Glutamatergic neuron (in vitro differentiated cells): ENCODE measurements at regions not wholly inside any gene's neighbourhood (a gene's known extent, or its start where the extent isn't known, plus 50 kb on each side); places are given as distances from the start of the nearest gene placed in this dataset.

Source experiments
- DNase-seq: peaks from one replicate; pipeline ENCODE4 v3.0.0; 2022
- H3K27ac Mint-ChIP-seq: one replicate; pipeline ENCODE4 v1.8.0; 2020; ENCODE audit warnings: mild to moderate bottlenecking, mixed read lengths, inconsistent platforms; ENCODE audit not compliant: unreplicated experiment
- H3K27me3 Mint-ChIP-seq: one replicate; pipeline ENCODE4 v1.8.0; 2020; ENCODE audit warnings: mild to moderate bottlenecking, moderate library complexity, mixed read lengths, inconsistent platforms; ENCODE audit not compliant: unreplicated experiment
- H3K36me3 Mint-ChIP-seq: one replicate; pipeline ENCODE4 v1.8.0; 2020; ENCODE audit warnings: mild to moderate bottlenecking, mixed read lengths, inconsistent platforms; ENCODE audit not compliant: unreplicated experiment
- H3K4me1 Mint-ChIP-seq: one replicate; pipeline ENCODE4 v1.8.0; 2020; ENCODE audit warnings: mild to moderate bottlenecking, low read depth, mixed read lengths, inconsistent platforms; ENCODE audit not compliant: unreplicated experiment
- H3K4me3 Mint-ChIP-seq: one replicate; pipeline ENCODE4 v1.8.0; 2020; ENCODE audit warnings: mild to moderate bottlenecking, mixed read lengths, inconsistent platforms; ENCODE audit not compliant: unreplicated experiment
- H3K9me3 Mint-ChIP-seq: one replicate; pipeline ENCODE4 v1.8.0; 2020; ENCODE audit warnings: mild to moderate bottlenecking, moderate library complexity, mixed read lengths, inconsistent platforms; ENCODE audit not compliant: unreplicated experiment
- TF ChIP-seq, protein P1 (sequence below): fragments of 200-600 bp; sonication (generic); IDR thresholded peaks from one replicate; pipeline ENCODE4 v1.5.0; 2021; ENCODE audit not compliant: partially characterized antibody, unreplicated experiment

DNA sequence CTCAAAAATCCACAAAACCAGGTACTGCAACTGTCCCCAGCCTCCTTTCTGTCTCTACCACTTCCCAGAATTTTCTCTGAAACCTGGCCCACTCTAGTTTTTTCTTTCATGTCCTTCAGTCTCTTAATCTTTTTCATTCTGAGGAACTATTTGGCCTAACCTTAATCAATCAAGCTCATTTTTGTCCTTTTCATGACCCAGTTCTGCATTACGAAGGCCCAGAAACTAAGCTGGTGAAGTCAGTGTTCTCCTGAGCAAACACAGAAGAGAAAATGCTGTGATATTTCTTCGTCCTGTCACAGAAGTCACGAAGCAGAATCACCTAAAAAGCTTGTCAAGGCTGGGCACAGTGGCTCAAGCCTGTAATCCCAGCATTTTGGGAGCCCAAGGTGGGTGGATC lies 131.7 kb upstream of the EDNRA start:
- DNase-seq = no peak
- H3K27me3 Mint-ChIP-seq = no peaks in the 10 kb centered on the region
- H3K9me3 Mint-ChIP-seq = no peaks in the 10 kb centered on the region
- H3K4me3 Mint-ChIP-seq = no peak overlapping the region
- H3K4me1 Mint-ChIP-seq = no peaks in the 10 kb centered on the region
- no peak overlapping the region for H3K27ac Mint-ChIP-seq
- TF ChIP-seq, protein P1, sequence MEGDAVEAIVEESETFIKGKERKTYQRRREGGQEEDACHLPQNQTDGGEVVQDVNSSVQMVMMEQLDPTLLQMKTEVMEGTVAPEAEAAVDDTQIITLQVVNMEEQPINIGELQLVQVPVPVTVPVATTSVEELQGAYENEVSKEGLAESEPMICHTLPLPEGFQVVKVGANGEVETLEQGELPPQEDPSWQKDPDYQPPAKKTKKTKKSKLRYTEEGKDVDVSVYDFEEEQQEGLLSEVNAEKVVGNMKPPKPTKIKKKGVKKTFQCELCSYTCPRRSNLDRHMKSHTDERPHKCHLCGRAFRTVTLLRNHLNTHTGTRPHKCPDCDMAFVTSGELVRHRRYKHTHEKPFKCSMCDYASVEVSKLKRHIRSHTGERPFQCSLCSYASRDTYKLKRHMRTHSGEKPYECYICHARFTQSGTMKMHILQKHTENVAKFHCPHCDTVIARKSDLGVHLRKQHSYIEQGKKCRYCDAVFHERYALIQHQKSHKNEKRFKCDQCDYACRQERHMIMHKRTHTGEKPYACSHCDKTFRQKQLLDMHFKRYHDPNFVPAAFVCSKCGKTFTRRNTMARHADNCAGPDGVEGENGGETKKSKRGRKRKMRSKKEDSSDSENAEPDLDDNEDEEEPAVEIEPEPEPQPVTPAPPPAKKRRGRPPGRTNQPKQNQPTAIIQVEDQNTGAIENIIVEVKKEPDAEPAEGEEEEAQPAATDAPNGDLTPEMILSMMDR = no peak
- H3K36me3 Mint-ChIP-seq = no peaks in the 10 kb centered on the region

DNA sequence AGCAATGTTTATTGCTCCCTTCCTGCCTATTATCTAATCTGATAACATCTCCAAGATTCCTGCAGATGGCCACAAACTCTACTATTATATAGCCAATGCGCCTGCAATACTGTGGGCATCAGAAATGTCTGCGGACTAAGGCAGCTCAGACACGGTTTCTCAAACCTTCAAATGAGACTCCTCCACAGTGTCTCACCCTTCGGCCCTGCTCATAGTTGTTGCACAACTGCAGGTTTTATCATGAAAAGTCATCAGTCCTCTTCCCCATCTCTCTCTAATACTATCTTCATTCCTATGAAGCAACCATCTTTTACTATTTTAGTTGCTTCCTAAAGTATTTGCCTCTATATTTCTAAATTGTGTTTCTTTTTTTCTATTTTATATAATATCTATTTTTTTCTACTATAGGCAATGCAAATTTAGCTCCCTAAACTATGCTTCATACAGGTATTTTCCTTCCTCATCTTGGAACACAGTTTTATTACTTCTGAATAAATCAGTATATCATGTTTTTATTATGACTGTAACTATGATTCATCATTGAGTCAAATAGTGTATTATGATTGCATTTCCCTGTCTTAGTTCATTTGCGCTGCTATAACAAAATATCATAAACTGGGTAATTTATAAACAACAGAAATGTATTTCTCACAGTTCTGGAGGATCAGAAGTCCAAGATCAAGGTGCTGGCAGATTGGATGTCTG lies 129.7 kb upstream of the EDNRA start:
- H3K27me3 Mint-ChIP-seq = no peaks in the 10 kb centered on the region
- H3K36me3 Mint-ChIP-seq = no peaks in the 10 kb centered on the region
- TF ChIP-seq, protein P1 = no peak
- H3K4me1 Mint-ChIP-seq = no peaks in the 10 kb centered on the region
- H3K9me3 Mint-ChIP-seq = no peaks in the 10 kb centered on the region
- no peak for DNase-seq
- H3K27ac Mint-ChIP-seq = no peak overlapping the region
- H3K4me3 Mint-ChIP-seq = no peak overlapping the region

- H3K4me1 Mint-ChIP-seq = peaks cover 2% of the 10 kb centered on the region
- TF ChIP-seq, protein P1 = no peak
- no peaks in the 10 kb centered on the region for H3K27me3 Mint-ChIP-seq
- no peak overlapping the region for H3K27ac Mint-ChIP-seq
- no peaks in the 10 kb centered on the region for H3K36me3 Mint-ChIP-seq
- peaks cover 1% of the 10 kb centered on the region for H3K9me3 Mint-ChIP-seq
- no peak overlapping the region for H3K4me3 Mint-ChIP-seq
- no peak for DNase-seq
These were observed 126.7 kb upstream of the EDNRA start for GRCh38 chr4:147354237-147354636.

DNA sequence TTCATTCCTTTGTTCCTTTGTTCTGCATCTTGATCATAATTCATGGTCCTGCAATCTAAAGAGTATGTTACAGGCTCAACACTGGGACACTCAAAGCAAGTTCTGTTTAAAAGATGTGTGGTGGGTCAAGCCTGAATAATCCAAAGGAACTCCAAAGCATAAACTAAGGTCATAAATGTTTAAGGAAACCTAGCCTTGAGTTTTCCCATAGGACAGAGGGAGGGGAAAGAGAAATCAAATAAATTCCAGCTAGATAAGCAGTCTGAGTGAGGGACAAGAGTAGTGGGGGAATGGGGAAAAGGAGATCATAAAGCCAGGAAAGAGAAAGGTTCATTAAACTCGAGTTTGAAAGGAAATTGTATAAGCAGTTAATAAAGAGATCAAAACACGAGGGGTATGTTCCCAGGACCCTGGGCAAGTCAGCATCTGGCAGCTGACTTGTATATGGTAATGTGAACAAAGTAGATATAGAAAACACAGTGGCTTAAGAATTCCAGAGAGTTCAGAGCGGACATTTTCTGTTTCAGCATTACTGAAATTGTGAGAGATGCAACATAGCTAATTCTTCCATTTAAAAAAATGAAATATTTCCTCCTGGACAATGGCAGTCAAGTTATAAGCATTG lies 125.8 kb upstream of the EDNRA start:
- TF ChIP-seq, protein P1 = no peak
- no peaks in the 10 kb centered on the region for H3K36me3 Mint-ChIP-seq

GRCh38 chr4:147355847-147356246 lies 125.0 kb upstream of the EDNRA start:
- Mint-ChIP-seq H3K4me3 (no peak overlapping the region), H3K27me3 (no peaks in the 10 kb centered on the region)

More for the DNA sequence above, 125.8 kb upstream of the EDNRA start:
- Mint-ChIP-seq H3K4me1 (peaks cover 2% of the 10 kb centered on the region), H3K4me3 (no peak overlapping the region), H3K27me3 (no peaks in the 10 kb centered on the region), H3K27ac (no peak overlapping the region), H3K9me3 (peaks cover 1% of the 10 kb centered on the region)
- DNase-seq = no peak

More at GRCh38 chr4:147355847-147356246, 125.0 kb upstream of the EDNRA start:
- no peak for DNase-seq
- H3K9me3 Mint-ChIP-seq = peaks cover 1% of the 10 kb centered on the region
- no peaks in the 10 kb centered on the region for H3K36me3 Mint-ChIP-seq
- TF ChIP-seq, protein P1 = no peak
- H3K27ac Mint-ChIP-seq = no peak overlapping the region
- H3K4me1 Mint-ChIP-seq = peaks cover 2% of the 10 kb centered on the region
